Mesothelial cell of epicardium (in vitro differentiated cells): ENCODE measurements at regions not wholly inside any gene's neighbourhood (a gene's known extent, or its start where the extent isn't known, plus 50 kb on each side); places are given as distances from the start of the nearest gene placed in this dataset.

Experiments used
- DNase-seq, 2 experiments: peaks; one replicate each; pipeline ENCODE4 v3.0.0; 2021; ENCODE audit warnings: low spot score in 2 of 2; ENCODE audit not compliant: unreplicated experiment in 2 of 2
- H3K27ac Mint-ChIP-seq: 2 replicates; pipeline ENCODE4 v1.8.0; 2021; ENCODE audit warnings: mixed read lengths
- H3K27me3 Mint-ChIP-seq: 2 replicates; pipeline ENCODE4 v1.8.0; 2021; ENCODE audit warnings: low read depth, mixed read lengths
- H3K36me3 Mint-ChIP-seq: 2 replicates; pipeline ENCODE4 v1.8.0; 2021; ENCODE audit warnings: mixed read lengths
- H3K4me1 Mint-ChIP-seq: 2 replicates; pipeline ENCODE4 v1.8.0; 2021; ENCODE audit warnings: mixed read lengths
- H3K4me3 Mint-ChIP-seq: 2 replicates; pipeline ENCODE4 v1.8.0; 2021; ENCODE audit warnings: mild to moderate bottlenecking, moderate library complexity, mixed read lengths
- H3K9me3 Mint-ChIP-seq: 2 replicates; pipeline ENCODE4 v1.8.0; 2021; ENCODE audit warnings: mixed read lengths
- CTCF ChIP-seq: fragments of 200-600 bp; sonication (generic); IDR thresholded peaks from one replicate; pipeline ENCODE4 v1.5.0; 2021; ENCODE audit warnings: antibody characterized with exemption; ENCODE audit not compliant: unreplicated experiment

- peaks cover 7% of the 10 kb centered on the region for H3K9me3 Mint-ChIP-seq
- no peaks in the 10 kb centered on the region for H3K36me3 Mint-ChIP-seq
- H3K4me3 Mint-ChIP-seq, result no peak overlapping the region
- no peak for TF ChIP-seq CTCF
- no peaks in the 10 kb centered on the region for H3K27me3 Mint-ChIP-seq
- no peak for DNase-seq
- H3K4me1 Mint-ChIP-seq, result peaks cover 18% of the 10 kb centered on the region
- H3K27ac Mint-ChIP-seq, result peak overlapping the region; percentile 3
Measured at GRCh38 chr7:106543221-106543757, 117.7 kb downstream of the CCDC71L start.

- Mint-ChIP-seq H3K27me3 (no peaks in the 10 kb centered on the region), H3K9me3 (peaks cover 6% of the 10 kb centered on the region), H3K4me1 (peaks cover 18% of the 10 kb centered on the region), H3K4me3 (no peak overlapping the region), H3K36me3 (no peaks in the 10 kb centered on the region), H3K27ac (peak overlapping the region; percentile 91)
- TF ChIP-seq CTCF, result peak; percentile 59
- peak in 1 of 2 experiments; percentile 41 for DNase-seq
Measured at GRCh38 chr7:106542550-106543220, 118.3 kb downstream of the CCDC71L start.

GRCh38 chr7:106538638-106539037 lies 122.3 kb downstream of the CCDC71L start:
- no peak overlapping the region for H3K27ac Mint-ChIP-seq
- H3K36me3 Mint-ChIP-seq, result no peaks in the 10 kb centered on the region
- no peaks in the 10 kb centered on the region for H3K27me3 Mint-ChIP-seq
- TF ChIP-seq CTCF, result no peak
- no peak for DNase-seq
- peaks cover 18% of the 10 kb centered on the region for H3K4me1 Mint-ChIP-seq
- no peak overlapping the region for H3K4me3 Mint-ChIP-seq
- H3K9me3 Mint-ChIP-seq, result peaks cover 8% of the 10 kb centered on the region

- Mint-ChIP-seq H3K4me1 (peaks cover 7% of the 10 kb centered on the region), H3K27ac (no peak overlapping the region), H3K9me3 (peaks cover 8% of the 10 kb centered on the region), H3K27me3 (no peaks in the 10 kb centered on the region), H3K36me3 (no peaks in the 10 kb centered on the region), H3K4me3 (no peak overlapping the region)
- no peak for TF ChIP-seq CTCF
- no peak for DNase-seq
Measured at GRCh38 chr7:106537119-106537518, 123.8 kb downstream of the CCDC71L start.

- TF ChIP-seq CTCF, result no peak
- H3K4me1 Mint-ChIP-seq, result no peaks in the 10 kb centered on the region
- no peaks in the 10 kb centered on the region for H3K36me3 Mint-ChIP-seq
- no peak overlapping the region for H3K4me3 Mint-ChIP-seq
- H3K27me3 Mint-ChIP-seq, result no peaks in the 10 kb centered on the region
- H3K9me3 Mint-ChIP-seq, result peaks cover 8% of the 10 kb centered on the region
- DNase-seq, result no peak
- no peak overlapping the region for H3K27ac Mint-ChIP-seq
Measured at GRCh38 chr7:106536079-106536478, 124.9 kb downstream of the CCDC71L start.
